A549 (cell line): ENCODE measurements at regions not wholly inside any gene's neighbourhood (a gene's known extent, or its start where the extent isn't known, plus 50 kb on each side); places are given as distances from the start of the nearest gene placed in this dataset.
A peak's percentile ranks its signal among the peaks of the same experiment; 100 is the strongest.

Source experiments
- ATAC-seq, 2 experiments: fragments of 200-7000 bp in 1 of 2; fragments of >200 bp in 1 of 2; cut with Nextera tagmentation in 1 of 2; cut with Tn5 transposase in 1 of 2; 3 replicates each; pipeline versions ENCODE4 v1.8.0 to v1.9.1; 2018 to 2020; ENCODE audit warnings: mild to moderate bottlenecking in 1 of 2, moderate library complexity in 1 of 2
- CTCF ChIA-PET: fragments of 300-600 bp; sonication (Branson Sonifier 250); formaldehyde crosslinking; extraction: SDS; loops from one replicate; lab custom pipeline; 2021; ENCODE audit warnings: antibody characterized with exemption, inconsistent platforms; lab: Yijun Ruan, JAX
- POLR2A ChIA-PET: fragments of 350-600 bp; formaldehyde crosslinking; extraction: SDS; loops from one replicate; lab custom pipeline; 2021; ENCODE audit warnings: antibody characterized with exemption, inconsistent platforms; lab: Yijun Ruan, JAX
- DNase-seq, 2 experiments: peaks; one replicate each; pipeline versions ENCODE4 v3.0.0 to v3.0.0-alpha.2; 2011 to 2016; ENCODE audit warnings: low read depth in 1 of 2, low spot score in 1 of 2
- FAIRE-seq: peaks from 2 replicates; lab custom pipeline; 2011; peaks lifted over from hg19 to GRCh38; lab: Jason Lieb, UNC
- H3K27ac ChIP-seq, 2 experiments: fragments of >200 bp; sonication (Bioruptor Twin); formaldehyde crosslinking; 3 replicates each; pipeline ENCODE4 v1.5.1; 2016 to 2017
- H3K4me1 ChIP-seq: fragments of >200 bp; sonication (Bioruptor Twin); formaldehyde crosslinking; 3 replicates; pipeline ENCODE4 v1.6.1; 2016
- H3K4me2 ChIP-seq: fragments of >200 bp; sonication (Bioruptor Twin); formaldehyde crosslinking; 3 replicates; pipeline ENCODE4 v1.6.1; 2016
- H3K4me3 ChIP-seq: fragments of >200 bp; sonication (Bioruptor Twin); formaldehyde crosslinking; 3 replicates; pipeline ENCODE4 v1.5.1; 2016
- H3K9me3 ChIP-seq: fragments of >200 bp; sonication (Bioruptor Twin); formaldehyde crosslinking; 3 replicates; pipeline ENCODE4 v1.6.1; 2016
- CHD2 ChIP-seq: fragments of 150-350 bp; IDR thresholded peaks from 2 replicates; pipeline ENCODE4 v1.6.1; 2014; ENCODE audit warnings: low read length; ENCODE audit not compliant: partially characterized antibody
- CHD4 ChIP-seq: fragments of 200-600 bp; sonication (generic); IDR thresholded peaks from 2 replicates; pipeline ENCODE4 v1.6.1; 2016; ENCODE audit warnings: antibody characterized with exemption, mild to moderate bottlenecking, borderline replicate concordance
- CTCF ChIP-seq: fragments of >200 bp; sonication (Bioruptor Twin); formaldehyde crosslinking; IDR thresholded peaks from 3 replicates; pipeline ENCODE4 v1.5.1; 2016
- EHF ChIP-seq: fragments of 250-450 bp; sonication (Bioruptor Pico); IDR thresholded peaks from 2 replicates; pipeline ENCODE4 v1.5.0; 2020; ENCODE audit warnings: mild to moderate bottlenecking
- ELK1 ChIP-seq: fragments of 150-350 bp; IDR thresholded peaks from 2 replicates; pipeline ENCODE4 v1.6.1; 2014; ENCODE audit warnings: low read depth, mild to moderate bottlenecking, low read length
- ESRRA ChIP-seq: fragments of 150-350 bp; IDR thresholded peaks from 2 replicates; pipeline ENCODE4 v1.6.1; 2014; ENCODE audit warnings: mild to moderate bottlenecking, low read length, borderline replicate concordance
- FOSB ChIP-seq: fragments of 250-450 bp; sonication (Bioruptor Pico); IDR thresholded peaks from 2 replicates; pipeline ENCODE4 v1.5.0; 2020; ENCODE audit warnings: mild to moderate bottlenecking, moderate library complexity
- FOSL2 ChIP-seq, 2 experiments: fragments of 450-650 bp in 1 of 2; fragments of >200 bp in 1 of 2; sonication (Bioruptor Twin) in 1 of 2; formaldehyde crosslinking; IDR thresholded peaks; 2 replicates each; pipeline versions ENCODE4 v1.5.0 to v1.6.1; 2016 to 2020; ENCODE audit warnings: mild to moderate bottlenecking in 1 of 2, moderate library complexity in 1 of 2
- HDAC2 ChIP-seq: fragments of 200-600 bp; sonication (generic); IDR thresholded peaks from 2 replicates; pipeline ENCODE4 v1.6.1; 2016
- HMGXB4 ChIP-seq: fragments of 250-450 bp; sonication (Bioruptor Pico); IDR thresholded peaks from 2 replicates; pipeline ENCODE4 v1.5.0; 2021; ENCODE audit warnings: mild to moderate bottlenecking, moderate library complexity, borderline replicate concordance
- HOXA7 ChIP-seq: fragments of 250-450 bp; sonication (Bioruptor Pico); IDR thresholded peaks from 2 replicates; pipeline ENCODE4 v1.5.0; 2020; ENCODE audit warnings: mild to moderate bottlenecking, moderate library complexity
- JUN ChIP-seq, 2 experiments: fragments of >200 bp; sonication (Bioruptor Twin); formaldehyde crosslinking; IDR thresholded peaks; 2 replicates in 1 of 2; 3 replicates in 1 of 2; pipeline ENCODE4 v1.6.1; 2016 to 2017
- JUNB ChIP-seq: fragments of >200 bp; sonication (Bioruptor Twin); formaldehyde crosslinking; IDR thresholded peaks from 2 replicates; pipeline ENCODE4 v1.6.1; 2016
- MAX ChIP-seq: IDR thresholded peaks from 2 replicates; pipeline ENCODE4 v1.6.1; 2012
- NFE2L2 ChIP-seq: fragments of 150-350 bp; conservative IDR thresholded peaks from 2 replicates; pipeline ENCODE4 v1.6.1; 2014; ENCODE audit warnings: low read length
- NPAS2 ChIP-seq: fragments of 250-450 bp; sonication (Bioruptor Pico); IDR thresholded peaks from 2 replicates; pipeline ENCODE4 v1.8.0; 2022; ENCODE audit warnings: mild to moderate bottlenecking, moderate library complexity, borderline replicate concordance
- NR3C1 ChIP-seq: fragments of >200 bp; sonication (Bioruptor Twin); formaldehyde crosslinking; IDR thresholded peaks from 3 replicates; pipeline ENCODE4 v1.6.1; 2017
- PHF8 ChIP-seq: fragments of 200-600 bp; sonication (generic); IDR thresholded peaks from 2 replicates; pipeline ENCODE4 v1.6.1; 2016; ENCODE audit warnings: low read depth, mild to moderate bottlenecking, antibody characterized with exemption, moderate library complexity, borderline replicate concordance
- POLR2AphosphoS2 ChIP-seq: conservative IDR thresholded peaks from 2 replicates; pipeline ENCODE4 v1.6.1; 2012; ENCODE audit warnings: low read length, improper control_type of control experiment, inconsistent platforms
- RAD21 ChIP-seq, 2 experiments: fragments of >200 bp in 1 of 2; sonication (Bioruptor Twin) in 1 of 2; formaldehyde crosslinking in 1 of 2; IDR thresholded peaks in 1 of 2; conservative IDR thresholded peaks in 1 of 2; 2 replicates in 1 of 2; 3 replicates in 1 of 2; pipeline ENCODE4 v1.6.1; 2012 to 2018; ENCODE audit warnings: inconsistent platforms in 1 of 2
- RFX5 ChIP-seq: fragments of 450-650 bp; IDR thresholded peaks from 2 replicates; pipeline ENCODE4 v1.7.1; 2014; ENCODE audit warnings: antibody characterized with exemption, mild to moderate bottlenecking, moderate library complexity
- RNF2 ChIP-seq: fragments of 200-600 bp; sonication (generic); IDR thresholded peaks from 2 replicates; pipeline ENCODE4 v1.6.1; 2016; ENCODE audit warnings: low read depth, mild to moderate bottlenecking, antibody characterized with exemption, moderate library complexity, borderline replicate concordance
- SMC3 ChIP-seq: fragments of >200 bp; sonication (Bioruptor Twin); formaldehyde crosslinking; IDR thresholded peaks from 3 replicates; pipeline ENCODE4 v1.6.1; 2018; ENCODE audit warnings: inconsistent platforms
- ZC3H11A ChIP-seq: fragments of 450-650 bp; IDR thresholded peaks from 2 replicates; pipeline ENCODE4 v1.6.1; 2014; ENCODE audit warnings: antibody characterized with exemption, mild to moderate bottlenecking
- WGBS: methylation state at CpG from one replicate; pipeline ENCODE4 v1.1.6; 2017; ENCODE audit errors: missing lambda C conversion rate; 5-methylcytosine and 5-hydroxymethylcytosine counted together
- TF ChIP-seq, protein P1 (sequence below): fragments of >200 bp; sonication (Bioruptor Twin); formaldehyde crosslinking; IDR thresholded peaks from 2 replicates; pipeline ENCODE4 v1.6.1; 2016
- TF ChIP-seq, protein P2 (sequence below): fragments of 250-450 bp; sonication (Bioruptor Pico); IDR thresholded peaks from 2 replicates; pipeline ENCODE4 v1.5.0; 2020; ENCODE audit warnings: low read depth, mild to moderate bottlenecking, moderate library complexity

- Histone ChIP-seq H3K4me2 (peak overlapping the region; percentile 90), H3K4me1 (peaks cover 31% of the 10 kb centered on the region), H3K9me3 (peaks cover 20% of the 10 kb centered on the region), H3K4me3 (peak overlapping the region; percentile 89), H3K27ac (peak overlapping the region; percentile 95 to 97)
- DNase-seq (no peak), FAIRE-seq (no peak), ATAC-seq (peak in 1 of 2 experiments; percentile 0; a peak in 2 of 6 replicates)
- CTCF ChIA-PET = interaction anchor here (1.1 to 3.9 kb wide), 6 partner anchors 12 to 134 kb away, joined by 3 to 23 read pairs (median 4); no protein-coding TSS in a partner anchor
- TF ChIP-seq HOXA7 (CRISPR knock-in tag) (peak; percentile 36; the same call in 1 of the 2 replicates), CHD2 (no peak), FOSL2 (IDR thresholded peaks at IDR 0.05) (no peak), FOSL2 (CRISPR knock-in tag; IDR thresholded peaks at IDR 0.05) (0 out of 2 replicates have a peak, but pooled peaks have one; percentile 1), POLR2AphosphoS2 (no peak), JUN (IDR thresholded peaks at IDR 0.05) (0 out of 5 replicates have a peak, but pooled peaks of 1 of the 2 experiments have one; percentile 15)
- POLR2A ChIA-PET = interaction anchor here (8.0 kb wide), 1 partner anchor 22 kb away, joined by 79 read pairs; no protein-coding TSS in a partner anchor
- WGBS = 2% methylated on average over 7 of the region's 7 CpGs
These were observed 182.3 kb downstream of the TBXT start for GRCh38 chr6:165985281-165985805.

GRCh38 chr6:165984729-165985275, 182.8 kb downstream of the TBXT start:
- H3K4me1 ChIP-seq = peaks cover 37% of the 10 kb centered on the region
- peaks cover 15% of the 10 kb centered on the region for H3K9me3 ChIP-seq
- WGBS = 5% methylated on average over 11 of the region's 11 CpGs
- peak overlapping the region; percentile 90 for H3K4me2 ChIP-seq
- ATAC-seq (peak in 1 of 2 experiments; percentile 15; a peak in 3 of 6 replicates), FAIRE-seq (no peak), DNase-seq (peak in 1 of 2 experiments; percentile 79)
- peak overlapping the region; percentile 95 to 97 for H3K27ac ChIP-seq
- no peak for TF ChIP-seq CTCF
- TF ChIP-seq ESRRA = no peak
- TF ChIP-seq RFX5 = no peak
- no peak for TF ChIP-seq CHD4
- TF ChIP-seq HDAC2 = no peak
- no peak for TF ChIP-seq FOSL2 (IDR thresholded peaks at IDR 0.05)
- TF ChIP-seq FOSL2 (CRISPR knock-in tag; IDR thresholded peaks at IDR 0.05) = 0 out of 2 replicates have a peak, but pooled peaks have one; percentile 0
- no peak for TF ChIP-seq NPAS2
- no peak for TF ChIP-seq FOSB
- TF ChIP-seq EHF (CRISPR knock-in tag) = no peak
- no peak for TF ChIP-seq HMGXB4
- no peak for TF ChIP-seq NFE2L2
- TF ChIP-seq JUNB = no peak
- TF ChIP-seq CHD2 = no peak
- no peak for TF ChIP-seq RAD21 (conservative IDR thresholded peaks at IDR 0.05 in 1 of 2, IDR thresholded peaks at IDR 0.05 in 1 of 2)
- TF ChIP-seq RNF2 = no peak
- TF ChIP-seq NR3C1 = no peak
- no peak for TF ChIP-seq SMC3
- TF ChIP-seq, protein P1, sequence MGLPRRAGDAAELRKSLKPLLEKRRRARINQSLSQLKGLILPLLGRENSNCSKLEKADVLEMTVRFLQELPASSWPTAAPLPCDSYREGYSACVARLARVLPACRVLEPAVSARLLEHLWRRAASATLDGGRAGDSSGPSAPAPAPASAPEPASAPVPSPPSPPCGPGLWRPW = no peak
- TF ChIP-seq PHF8 = no peak
- TF ChIP-seq MAX = peak; percentile 64
- TF ChIP-seq ELK1 = no peak
- TF ChIP-seq JUN (IDR thresholded peaks at IDR 0.05) = peak in 1 of 2 experiments; percentile 9; a peak in 1 of 5 replicates
- TF ChIP-seq, protein P2, sequence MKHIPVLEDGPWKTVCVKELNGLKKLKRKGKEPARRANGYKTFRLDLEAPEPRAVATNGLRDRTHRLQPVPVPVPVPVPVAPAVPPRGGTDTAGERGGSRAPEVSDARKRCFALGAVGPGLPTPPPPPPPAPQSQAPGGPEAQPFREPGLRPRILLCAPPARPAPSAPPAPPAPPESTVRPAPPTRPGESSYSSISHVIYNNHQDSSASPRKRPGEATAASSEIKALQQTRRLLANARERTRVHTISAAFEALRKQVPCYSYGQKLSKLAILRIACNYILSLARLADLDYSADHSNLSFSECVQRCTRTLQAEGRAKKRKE = no peak
- TF ChIP-seq ZC3H11A = no peak
- ChIA-PET POLR2A (interaction anchor here (8.0 kb wide), 1 partner anchor 22 kb away, joined by 79 read pairs; no protein-coding TSS in a partner anchor), CTCF (interaction anchor here (1.1 to 3.9 kb wide), 4 partner anchors 12 to 112 kb away, joined by 5 to 23 read pairs (median 6); no protein-coding TSS in a partner anchor)
- peak overlapping the region; percentile 89 for H3K4me3 ChIP-seq
